Testis (tissue), 2 donors: ENCODE measurements at regions not wholly inside any gene's neighbourhood (a gene's known extent, or its start where the extent isn't known, plus 50 kb on each side); places are given as distances from the start of the nearest gene placed in this dataset.

Experiments
- DNase-seq: peaks from one replicate; pipeline ENCODE4 v3.0.0-alpha.2; 2019
- H3K27ac ChIP-seq, 2 donors: fragments of 200-600 bp; sonication (generic); one replicate each; pipeline ENCODE4 v1.5.1; 2019
- H3K27me3 ChIP-seq: fragments of 200-600 bp; sonication (generic); one replicate; pipeline ENCODE4 v1.5.1; 2019
- H3K36me3 ChIP-seq: fragments of 200-600 bp; sonication (generic); one replicate; pipeline ENCODE4 v1.5.1; 2017; ENCODE audit warnings: low read depth; ENCODE audit errors: missing control alignments
- H3K4me1 ChIP-seq: fragments of 200-600 bp; sonication (generic); one replicate; pipeline ENCODE4 v1.5.1; 2019
- H3K4me3 ChIP-seq, 2 donors: fragments of 200-600 bp; sonication (generic); one replicate each; pipeline ENCODE4 v1.5.1; 2017 to 2019
- H3K9me3 ChIP-seq: fragments of 200-600 bp; sonication (generic); one replicate; pipeline ENCODE4 v1.5.1; 2017
- POLR2A ChIP-seq: fragments of 450-650 bp; IDR thresholded peaks from one replicate; pipeline ENCODE4 v1.6.1; 2017; ENCODE audit warnings: antibody characterized with exemption, mild to moderate bottlenecking, moderate library complexity
- WGBS, 2 donors: methylation state at CpG; one replicate each; pipeline ENCODE4 v1.1.5; 2018; 5-methylcytosine and 5-hydroxymethylcytosine counted together
- intact Hi-C: fragments of 100-400 bp; cut with DNase I; formaldehyde crosslinking; loops from one replicate; pipeline ENCODE4 v1.15.1; 2023; ENCODE audit warnings: low total_unique reads
- TF ChIP-seq, protein P1 (sequence below), 3 experiments: fragments of 450-650 bp in 2 of 3; fragments of 200-600 bp in 1 of 3; sonication (generic) in 1 of 3; IDR thresholded peaks; one replicate each; pipeline ENCODE4 v1.5.1; 2016 to 2019; ENCODE audit warnings: antibody characterized with exemption in 3 of 3, mild to moderate bottlenecking in 2 of 3, moderate library complexity in 1 of 3

DNA sequence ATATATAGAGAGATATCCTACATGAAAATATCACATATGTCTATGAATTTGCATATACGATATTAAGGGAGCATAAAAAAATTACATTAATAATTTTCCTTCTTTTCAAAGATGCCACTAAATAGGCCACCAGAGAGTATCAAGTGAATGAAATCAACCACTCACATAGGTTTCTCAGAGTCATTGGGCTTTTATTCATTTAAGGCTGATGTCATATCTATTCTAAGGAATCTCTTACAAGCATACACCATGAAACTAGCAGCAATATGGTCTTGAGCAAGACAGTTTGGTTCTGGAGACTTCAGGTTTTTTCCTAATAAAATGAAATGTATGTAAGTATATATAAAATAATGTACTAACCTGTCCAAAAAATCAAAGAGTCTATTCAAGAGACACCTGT, 420.4 kb downstream of the PLA2G4A start:
- no peak for TF ChIP-seq POLR2A
- no peak overlapping the region for H3K27ac ChIP-seq
- H3K27me3 ChIP-seq = no peaks in the 10 kb centered on the region
- H3K4me1 ChIP-seq = no peaks in the 10 kb centered on the region
- WGBS, 2 donors = 66 to 87% methylated on average over 1 of the region's 1 CpG
- H3K36me3 ChIP-seq = no peaks in the 10 kb centered on the region
- H3K4me3 ChIP-seq = no peak overlapping the region
- intact Hi-C loops = no loop called here
- no peaks in the 10 kb centered on the region for H3K9me3 ChIP-seq
- DNase-seq = no peak

- 91 to 92% methylated on average over 1 of the region's 1 CpG for WGBS, 2 donors
- Histone ChIP-seq H3K36me3 (no peaks in the 10 kb centered on the region), H3K27me3 (no peaks in the 10 kb centered on the region), H3K4me3 (no peak overlapping the region), H3K9me3 (no peaks in the 10 kb centered on the region), H3K4me1 (no peaks in the 10 kb centered on the region), H3K27ac (no peak overlapping the region)
- no peak for DNase-seq
- TF ChIP-seq, protein P1, sequence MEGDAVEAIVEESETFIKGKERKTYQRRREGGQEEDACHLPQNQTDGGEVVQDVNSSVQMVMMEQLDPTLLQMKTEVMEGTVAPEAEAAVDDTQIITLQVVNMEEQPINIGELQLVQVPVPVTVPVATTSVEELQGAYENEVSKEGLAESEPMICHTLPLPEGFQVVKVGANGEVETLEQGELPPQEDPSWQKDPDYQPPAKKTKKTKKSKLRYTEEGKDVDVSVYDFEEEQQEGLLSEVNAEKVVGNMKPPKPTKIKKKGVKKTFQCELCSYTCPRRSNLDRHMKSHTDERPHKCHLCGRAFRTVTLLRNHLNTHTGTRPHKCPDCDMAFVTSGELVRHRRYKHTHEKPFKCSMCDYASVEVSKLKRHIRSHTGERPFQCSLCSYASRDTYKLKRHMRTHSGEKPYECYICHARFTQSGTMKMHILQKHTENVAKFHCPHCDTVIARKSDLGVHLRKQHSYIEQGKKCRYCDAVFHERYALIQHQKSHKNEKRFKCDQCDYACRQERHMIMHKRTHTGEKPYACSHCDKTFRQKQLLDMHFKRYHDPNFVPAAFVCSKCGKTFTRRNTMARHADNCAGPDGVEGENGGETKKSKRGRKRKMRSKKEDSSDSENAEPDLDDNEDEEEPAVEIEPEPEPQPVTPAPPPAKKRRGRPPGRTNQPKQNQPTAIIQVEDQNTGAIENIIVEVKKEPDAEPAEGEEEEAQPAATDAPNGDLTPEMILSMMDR (IDR thresholded peaks at IDR 0.05) = no peak
- TF ChIP-seq POLR2A = no peak
- intact Hi-C loops = no loop called here
These were observed 424.2 kb downstream of the PLA2G4A start for GRCh38 chr1:187252923-187253322.

GRCh38 chr1:187257476-187257875, 428.7 kb downstream of the PLA2G4A start:
- Histone ChIP-seq H3K9me3 (no peaks in the 10 kb centered on the region), H3K4me3 (no peak overlapping the region), H3K36me3 (no peaks in the 10 kb centered on the region), H3K4me1 (no peaks in the 10 kb centered on the region), H3K27me3 (no peaks in the 10 kb centered on the region), H3K27ac (no peak overlapping the region)
- intact Hi-C loops = no loop called here
- DNase-seq = no peak
- TF ChIP-seq, protein P1 (IDR thresholded peaks at IDR 0.05) = no peak
- no peak for TF ChIP-seq POLR2A
- 91 to 93% methylated on average over 3 of the region's 3 CpGs for WGBS, 2 donors

- WGBS, 2 donors = 34 to 40% methylated on average over 3 of the region's 3 CpGs
- H3K36me3 ChIP-seq = no peaks in the 10 kb centered on the region
- no peak for DNase-seq
- H3K4me3 ChIP-seq = no peak overlapping the region
- no peaks in the 10 kb centered on the region for H3K27me3 ChIP-seq
- H3K27ac ChIP-seq = no peak overlapping the region
- no peaks in the 10 kb centered on the region for H3K4me1 ChIP-seq
- intact Hi-C loops = no loop called here
- TF ChIP-seq, protein P1 (IDR thresholded peaks at IDR 0.05) = no peak
- no peak for TF ChIP-seq POLR2A
- H3K9me3 ChIP-seq = no peaks in the 10 kb centered on the region
These were observed 432.9 kb downstream of the PLA2G4A start for GRCh38 chr1:187261637-187262036.

DNA sequence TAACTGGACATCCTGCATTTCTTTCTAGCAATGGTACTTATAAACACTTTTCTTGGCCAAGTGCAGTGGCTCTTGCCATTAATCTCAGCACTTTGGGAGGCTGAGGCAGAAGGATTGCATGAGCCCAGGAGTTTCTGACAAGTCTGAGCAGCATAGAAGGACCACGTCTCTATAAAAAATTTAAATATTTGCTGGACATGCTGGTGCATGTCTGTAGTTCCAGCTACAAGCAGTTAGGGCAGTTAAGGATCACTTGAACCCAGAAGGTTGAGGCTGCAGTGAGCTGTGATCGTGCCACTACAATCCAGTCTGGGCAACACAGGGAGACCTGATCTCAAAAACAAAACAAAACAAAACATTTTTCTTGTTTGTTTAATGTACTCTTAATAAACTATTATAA, 434.0 kb downstream of the PLA2G4A start:
- Histone ChIP-seq H3K27me3 (no peaks in the 10 kb centered on the region), H3K4me3 (no peak overlapping the region), H3K4me1 (no peaks in the 10 kb centered on the region), H3K36me3 (no peaks in the 10 kb centered on the region), H3K27ac (no peak overlapping the region), H3K9me3 (no peaks in the 10 kb centered on the region)
- no peak for TF ChIP-seq POLR2A
- TF ChIP-seq, protein P1 (IDR thresholded peaks at IDR 0.05) = no peak
- no peak for DNase-seq
- intact Hi-C loops = no loop called here
- WGBS, 2 donors = 68 to 81% methylated on average over 2 of the region's 2 CpGs
